GM18909 (cell line): ENCODE measurements at regions not wholly inside any gene's neighbourhood (a gene's known extent, or its start where the extent isn't known, plus 50 kb on each side); places are given as distances from the start of the nearest gene placed in this dataset.
"Not testable (repeated sequence)": the region's sequence is repeated elsewhere in the genome, so short reads cannot be mapped to it uniquely, and the experiment has no call there.

ENCODE experiments used
- ATAC-seq: cut with Tn5 transposase; IDR thresholded peaks from one replicate; pipeline ENCODE4 v1.9.1; 2021; ENCODE audit warnings: mild to moderate bottlenecking; ENCODE audit not compliant: unreplicated experiment, poor library complexity

DNA sequence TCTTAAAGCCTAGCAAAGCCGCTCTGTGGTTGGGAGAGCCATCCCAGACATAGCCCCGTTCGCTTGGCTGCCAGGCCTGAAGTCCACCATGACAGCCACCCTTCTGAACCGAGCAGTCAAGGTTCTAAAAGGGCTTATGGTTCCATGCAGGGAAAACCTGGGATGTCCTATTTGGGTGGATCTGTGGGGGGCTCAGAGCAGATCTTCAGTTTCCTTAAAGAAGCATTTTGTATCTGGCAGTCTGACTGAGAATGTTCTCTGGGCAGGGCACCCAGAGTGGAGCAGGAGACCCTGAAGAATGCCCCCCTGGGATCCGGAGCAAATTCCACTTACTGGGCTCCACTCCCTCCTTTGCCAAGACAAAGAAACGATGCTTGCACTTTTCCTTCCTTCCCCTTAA, 127.2 kb downstream of the IRX5 start:
- no peak for ATAC-seq

DNA sequence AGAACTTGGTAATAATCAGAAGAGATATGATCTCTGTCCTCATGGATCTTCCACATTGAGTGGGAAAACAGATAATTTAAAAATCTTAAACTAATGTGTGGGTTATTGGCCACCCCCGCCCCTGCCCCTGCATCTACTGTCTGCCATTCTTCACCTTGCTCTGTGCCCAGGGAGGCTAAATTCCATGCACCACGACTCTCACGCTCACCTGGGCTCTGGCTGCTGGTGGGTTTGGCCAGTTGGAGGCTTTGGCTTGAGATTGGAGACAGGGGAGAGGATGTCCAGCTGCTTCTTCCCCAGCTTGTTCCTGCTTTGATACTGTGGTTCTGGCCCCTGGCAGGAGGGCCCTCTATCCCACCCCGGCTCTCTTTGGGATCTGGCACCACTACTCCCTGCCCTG, 127.9 kb downstream of the IRX5 start:
- ATAC-seq: no peak

DNA sequence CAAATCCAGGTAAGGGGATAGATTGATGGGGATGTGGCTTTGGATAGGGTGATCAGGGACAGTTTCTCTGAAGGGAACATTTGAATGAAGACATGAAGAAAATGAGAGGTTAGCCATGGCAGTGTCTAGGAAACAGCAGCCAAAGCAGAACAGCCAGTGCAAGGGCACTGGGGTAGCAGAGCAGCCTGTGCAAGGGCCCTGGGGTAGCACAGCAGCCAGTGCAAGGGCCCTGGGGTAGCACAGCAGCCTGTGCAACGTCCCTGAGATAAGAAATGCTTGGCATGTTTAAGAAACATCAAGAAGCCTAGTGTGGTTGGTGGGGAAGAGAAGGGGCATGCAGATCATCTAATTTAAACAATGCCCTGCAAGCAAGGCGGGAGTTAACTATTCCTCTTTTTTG, 128.5 kb downstream of the IRX5 start:
- no peak for ATAC-seq

DNA sequence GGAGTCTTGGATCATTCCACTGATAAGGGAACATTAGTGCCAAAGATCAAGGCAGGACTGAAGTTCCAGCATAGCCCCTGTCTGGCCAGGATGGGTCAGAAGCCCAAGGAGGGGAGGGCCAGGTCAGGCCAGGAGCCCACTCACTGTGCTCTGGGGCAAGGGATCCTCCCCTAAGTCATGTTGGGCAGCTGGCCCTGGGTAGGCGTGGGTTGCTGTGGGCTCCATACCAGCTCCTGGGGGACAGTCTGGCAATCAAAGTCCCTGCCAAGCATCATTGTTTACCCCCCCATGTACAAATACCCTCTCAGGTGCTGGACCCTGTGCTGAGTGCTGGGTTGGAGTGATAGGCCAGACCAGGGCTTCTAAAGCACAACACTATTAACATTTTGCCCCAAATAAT, 130.5 kb downstream of the IRX5 start:
- no peak for ATAC-seq

DNA sequence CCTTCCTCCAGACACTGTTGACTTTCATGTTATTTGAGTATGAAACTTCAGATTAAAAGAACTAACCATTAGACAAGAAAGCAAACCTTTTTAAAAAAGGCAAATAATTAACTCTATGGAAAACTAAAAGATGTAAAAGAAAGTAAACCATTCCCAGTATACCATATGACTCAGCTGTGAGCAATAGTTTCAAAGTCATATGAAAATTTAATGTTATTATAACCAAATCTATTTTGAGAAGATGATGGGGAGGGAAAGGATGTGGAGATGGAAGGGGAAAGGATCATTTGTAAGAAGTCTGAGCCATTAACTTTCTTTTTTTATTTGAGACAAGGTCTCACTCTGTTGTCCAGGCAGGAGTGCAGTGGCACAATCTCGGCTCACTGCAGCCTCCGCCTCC, 131.8 kb downstream of the IRX5 start:
- ATAC-seq: no peak

DNA sequence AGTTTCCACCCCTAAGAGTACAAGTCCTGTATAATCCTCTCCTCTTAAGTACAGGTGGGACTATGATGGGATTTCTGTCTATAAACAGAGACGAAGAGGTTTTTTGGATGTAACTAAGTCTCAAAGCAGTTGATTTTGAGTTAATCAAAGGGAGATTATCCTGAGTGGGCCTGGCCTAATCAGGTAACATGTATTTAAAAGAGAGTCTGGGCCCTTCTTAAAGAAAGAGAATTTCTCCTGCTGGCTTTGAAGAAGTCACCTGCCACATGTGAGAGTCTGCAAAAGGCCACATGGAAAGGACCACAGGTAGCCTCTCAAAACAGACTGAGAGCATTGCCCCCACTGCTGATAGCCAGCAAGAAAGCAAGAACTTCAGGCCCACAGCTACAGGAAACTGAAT, 142.3 kb downstream of the IRX5 start:
- no peak for ATAC-seq

DNA sequence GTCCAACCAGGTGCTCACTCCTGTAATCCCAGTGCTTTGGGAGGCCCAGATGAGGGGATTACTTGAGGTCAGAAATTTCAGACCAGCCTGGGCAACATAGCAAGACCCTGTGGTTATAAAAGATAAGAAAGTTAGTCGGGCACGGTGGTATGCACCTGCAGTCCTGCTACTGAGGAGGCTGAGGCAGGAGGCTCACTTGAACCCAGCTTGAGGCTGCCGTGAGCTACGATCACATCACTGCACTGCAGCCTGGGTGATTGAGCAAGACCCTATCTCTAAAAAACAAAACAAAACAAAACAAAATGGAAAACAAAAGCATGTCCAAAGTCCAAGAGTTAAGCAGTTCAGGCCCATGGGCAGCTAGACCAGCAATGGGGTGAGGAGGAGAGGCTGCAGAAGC, 143.2 kb downstream of the IRX5 start:
- ATAC-seq: no peak

DNA sequence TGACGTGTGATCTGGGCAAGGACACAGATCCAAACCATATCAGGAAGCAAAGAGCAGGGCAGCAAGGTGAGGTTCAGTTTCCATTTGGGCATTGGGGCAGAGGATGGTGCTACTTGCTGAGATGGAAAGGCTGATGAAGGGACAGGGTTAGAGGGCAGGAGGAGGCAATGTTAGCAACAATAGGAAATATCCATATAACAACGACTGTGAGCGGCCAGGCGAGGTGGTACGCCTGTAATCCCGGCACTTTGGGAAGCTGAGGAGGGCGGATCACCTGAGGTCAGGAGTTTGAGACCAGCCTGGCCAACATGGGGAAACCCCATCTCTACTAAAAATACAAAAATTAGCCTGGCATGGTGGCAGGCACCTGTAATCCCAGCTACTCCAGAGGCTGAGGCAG, 144.5 kb downstream of the IRX5 start:
- not testable (repeated sequence) for ATAC-seq

DNA sequence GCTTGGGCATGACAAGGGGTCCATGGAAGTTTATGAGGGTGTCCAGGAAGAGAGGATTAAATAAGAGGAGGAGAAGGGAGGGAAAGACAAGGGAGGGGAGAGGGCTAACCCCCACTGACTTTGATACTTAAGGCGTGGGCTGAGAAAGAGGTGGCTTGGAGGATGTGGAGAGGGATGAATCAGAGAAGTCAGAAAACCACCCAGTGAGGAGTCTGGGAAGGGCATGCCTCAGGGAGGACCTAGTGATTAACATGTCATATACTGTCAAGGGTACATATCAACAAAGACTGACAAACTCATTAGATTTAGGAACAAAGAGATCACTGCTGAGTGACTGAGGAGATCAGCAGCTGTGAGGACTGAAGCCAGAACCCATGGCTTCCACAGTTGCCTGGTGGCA, 145.4 kb downstream of the IRX5 start:
- ATAC-seq: no peak

DNA sequence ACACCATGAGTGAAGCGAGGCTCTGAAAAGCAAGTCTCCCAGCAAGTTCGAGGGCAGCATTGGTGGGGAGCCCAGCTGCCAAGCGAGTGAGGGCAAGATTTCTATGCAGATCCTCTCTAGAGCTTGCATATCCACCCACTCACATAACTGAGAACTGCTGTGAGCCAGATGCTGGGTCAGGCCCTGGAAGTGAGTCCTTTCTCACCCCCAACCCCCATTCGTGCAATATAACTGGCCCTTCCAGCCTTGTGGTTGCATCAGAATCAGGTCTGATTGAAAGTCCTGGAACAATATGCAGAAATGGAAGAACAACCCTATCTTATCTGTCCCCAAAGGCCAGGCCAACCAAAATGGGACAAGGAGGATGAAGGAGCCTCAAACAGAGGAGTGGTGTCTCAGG, 146.6 kb downstream of the IRX5 start:
- no peak for ATAC-seq

DNA sequence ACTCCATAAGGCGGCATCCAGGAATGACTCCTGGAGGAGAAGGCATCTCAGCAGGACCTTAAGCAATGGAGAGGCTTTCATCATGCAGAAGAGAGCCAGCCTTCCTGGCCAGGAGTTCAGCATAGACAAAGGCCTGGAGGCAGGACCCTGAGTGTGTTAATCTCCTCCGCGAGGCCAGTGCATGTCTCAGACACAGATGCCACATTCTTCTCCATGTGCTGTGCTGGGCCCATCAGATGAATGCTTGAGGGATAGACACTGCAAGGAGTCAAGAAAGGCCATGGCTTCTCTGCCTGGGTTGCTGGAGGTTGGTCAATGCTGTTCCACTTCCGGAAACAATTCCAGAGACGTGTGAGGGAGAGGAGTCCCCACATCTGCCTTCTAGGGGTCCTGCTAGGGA, 147.5 kb downstream of the IRX5 start:
- no peak for ATAC-seq

DNA sequence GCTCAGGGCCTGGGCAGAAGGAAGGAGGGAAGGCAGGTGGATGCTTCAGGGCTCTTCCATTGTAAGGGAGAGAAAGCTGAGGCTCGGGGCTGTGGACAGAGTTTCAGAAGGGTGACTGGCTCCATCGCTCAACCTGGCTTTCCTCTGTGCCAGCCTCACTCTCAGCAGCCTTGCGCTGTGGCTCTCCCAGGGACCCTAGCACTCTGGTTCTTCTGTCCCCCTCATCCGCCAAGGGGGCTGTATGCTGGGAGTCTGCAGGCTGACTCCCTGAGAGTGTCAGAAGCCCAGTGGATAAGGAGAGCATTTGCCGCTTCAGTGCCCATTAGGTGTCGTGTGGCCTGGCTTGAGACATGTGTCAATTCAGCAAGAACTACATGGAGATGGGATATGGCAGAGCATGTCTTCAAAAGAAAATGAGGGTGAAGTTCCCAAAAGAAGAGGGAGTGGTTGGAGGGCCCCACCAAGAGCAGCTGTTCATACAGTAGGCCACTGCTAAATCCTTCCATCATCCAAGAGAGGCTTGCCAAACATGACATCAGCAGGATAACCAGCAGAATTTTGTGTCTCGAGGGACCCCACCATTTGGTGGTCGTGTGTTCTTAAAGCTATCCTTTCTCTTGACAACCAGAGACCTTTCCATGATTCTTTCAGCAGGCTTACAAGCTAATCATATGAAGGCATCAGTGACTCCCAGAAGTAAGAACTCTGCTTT, 148.2 kb downstream of the IRX5 start:
- ATAC-seq: no peak

DNA sequence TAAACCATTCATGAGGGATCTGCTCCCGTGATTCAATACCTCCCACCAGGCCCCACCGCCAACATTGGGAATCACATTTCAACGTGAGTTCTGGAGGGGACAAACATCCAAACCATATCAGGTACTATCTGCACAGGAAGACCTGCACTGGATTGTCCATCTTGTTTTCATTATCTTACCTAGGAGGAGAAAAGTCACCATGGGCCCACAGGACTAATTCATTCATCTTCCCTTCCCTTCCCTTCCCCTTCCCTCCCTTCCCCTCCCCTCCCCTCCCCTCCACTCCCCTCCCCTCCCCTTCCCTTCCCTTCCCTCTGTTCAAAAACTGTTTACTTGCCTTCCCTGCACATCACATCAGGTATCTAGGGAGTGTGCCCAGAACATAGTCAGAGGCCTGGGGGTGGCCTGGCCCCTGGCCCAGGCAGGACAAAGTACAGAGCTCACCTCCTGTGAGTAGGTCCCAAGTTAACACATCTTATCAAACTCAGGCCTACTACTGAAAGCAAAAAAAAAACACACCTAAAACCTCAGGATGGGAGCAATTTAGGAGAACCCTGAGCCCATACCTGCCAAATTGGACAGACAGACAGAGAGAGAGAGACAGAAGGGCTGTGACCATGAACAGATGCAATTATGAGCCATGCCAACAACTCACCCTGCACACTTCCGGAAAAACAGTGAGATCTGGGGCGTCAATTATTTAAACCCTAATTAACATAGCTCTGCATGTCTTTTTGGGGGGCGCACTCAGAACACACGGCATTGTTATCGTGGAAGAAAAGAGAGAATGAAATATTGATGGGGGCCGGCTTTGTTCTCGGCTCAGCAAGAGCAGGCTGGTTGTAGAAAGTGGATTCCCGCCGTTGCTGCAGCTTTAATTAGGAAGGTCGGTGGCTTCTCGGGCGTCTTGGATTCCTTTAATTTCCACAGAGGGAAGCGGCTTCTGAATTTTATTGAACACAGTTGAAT, 151.2 kb downstream of the IRX5 start:
- no peak for ATAC-seq

DNA sequence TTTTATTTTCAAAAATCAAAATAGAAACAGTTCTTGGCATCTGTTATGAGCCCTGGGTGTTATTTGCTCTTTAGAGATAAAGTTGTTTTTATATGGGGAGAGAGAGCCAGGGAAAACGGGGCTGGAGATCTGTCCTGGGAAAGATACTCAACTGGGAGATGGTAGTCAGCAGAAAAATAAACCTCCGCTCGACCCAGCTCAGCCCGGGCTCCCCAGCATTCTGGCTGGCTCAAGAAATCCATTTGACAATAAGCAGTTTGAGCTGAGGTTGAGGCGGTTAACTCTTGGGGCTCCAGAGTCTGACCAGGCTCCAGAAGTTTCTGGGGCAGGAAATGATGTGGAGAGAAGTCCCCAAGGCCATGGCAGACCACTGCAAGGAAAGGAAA, 151.9 kb downstream of the IRX5 start:
- no peak for ATAC-seq

DNA sequence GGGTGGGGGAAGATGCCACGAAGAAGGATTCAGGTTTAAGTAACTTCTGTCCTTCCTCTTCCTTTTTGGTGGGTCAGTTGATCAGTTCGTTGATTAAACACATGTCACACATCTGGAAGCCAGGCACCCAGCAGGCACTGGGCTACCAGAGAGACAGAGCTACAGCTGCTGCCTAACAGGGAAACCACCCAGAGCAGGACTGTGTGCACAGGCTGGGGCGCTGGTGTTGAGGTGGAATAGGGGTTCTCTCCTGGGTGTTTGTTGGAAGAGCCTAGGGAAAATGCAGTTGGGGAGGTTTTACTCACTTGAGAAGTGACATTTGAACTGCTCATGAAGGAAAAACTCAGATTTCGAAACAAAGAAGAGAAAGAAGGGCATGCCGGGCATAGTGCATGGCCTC, 152.4 kb downstream of the IRX5 start:
- ATAC-seq: no peak

DNA sequence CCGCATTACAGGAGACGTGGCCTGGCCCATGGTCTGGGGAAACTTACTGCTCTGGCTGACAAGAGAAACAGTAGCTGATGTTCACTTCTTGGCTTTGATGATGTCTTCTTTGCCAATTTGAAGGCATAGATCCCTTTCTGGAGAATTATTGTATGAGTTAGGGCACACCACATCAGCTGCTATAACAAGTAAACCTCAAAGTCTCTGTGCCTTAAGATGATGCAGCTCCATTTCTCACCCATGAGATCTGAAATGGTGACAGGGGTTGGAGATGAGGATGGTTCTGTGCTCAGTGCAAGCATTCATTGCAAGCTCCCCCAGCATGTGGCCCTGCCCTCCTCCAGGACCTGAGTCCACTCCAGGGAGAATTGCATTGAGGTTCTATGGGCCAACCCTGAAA, 157.4 kb downstream of the IRX5 start:
- no peak for ATAC-seq

DNA sequence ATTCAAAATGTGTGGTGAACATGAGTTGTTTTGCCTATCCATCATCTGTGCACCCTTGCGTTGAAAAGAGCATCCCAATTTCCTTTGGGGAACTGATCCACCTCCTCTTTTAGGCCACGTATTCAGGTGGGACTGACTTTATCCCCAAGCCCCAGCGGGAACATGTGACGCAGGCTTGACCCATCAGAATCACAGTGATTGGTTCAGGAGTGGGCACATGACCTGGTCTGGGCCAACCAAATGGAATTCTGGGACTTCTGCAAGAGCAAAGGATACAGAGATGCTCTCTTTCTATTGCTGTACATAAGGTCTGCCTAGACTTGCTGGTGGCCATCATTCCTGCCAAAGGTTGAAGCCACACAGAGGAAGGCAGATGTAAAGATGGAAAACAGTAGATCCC, 158.9 kb downstream of the IRX5 start:
- ATAC-seq: no peak

DNA sequence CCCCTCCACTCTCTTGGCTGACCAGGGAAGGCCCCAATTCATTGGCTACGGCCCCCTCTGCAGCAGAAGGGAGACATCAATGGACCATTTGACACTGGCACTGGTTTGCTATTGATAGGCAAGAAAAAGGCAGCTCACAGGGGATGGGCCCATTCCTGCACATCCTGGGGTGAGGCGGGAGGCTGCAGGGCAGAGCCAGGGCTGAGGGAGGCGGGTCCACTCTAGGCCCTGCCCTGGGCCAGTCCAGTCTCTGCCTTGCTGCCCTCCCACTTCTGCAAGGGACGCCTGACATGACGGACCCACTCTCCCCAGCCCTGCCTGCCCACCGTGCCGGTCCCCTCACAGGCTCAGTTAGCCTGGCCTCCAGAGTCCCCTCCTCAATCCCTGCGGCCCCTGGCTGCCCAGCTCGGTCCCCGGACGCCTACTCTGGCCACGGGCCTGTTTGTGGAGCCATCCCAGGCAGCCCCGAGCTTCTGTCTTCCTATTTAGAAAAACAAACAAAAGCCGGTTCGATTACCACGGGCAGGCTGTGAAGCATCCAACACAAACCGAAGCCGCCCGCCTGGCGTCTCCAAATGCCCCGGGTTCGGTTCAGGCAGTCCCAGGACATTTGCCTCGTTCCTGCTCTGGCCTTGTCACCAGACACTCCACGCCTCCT, 160.7 kb downstream of the IRX5 start:
- no peak for ATAC-seq

DNA sequence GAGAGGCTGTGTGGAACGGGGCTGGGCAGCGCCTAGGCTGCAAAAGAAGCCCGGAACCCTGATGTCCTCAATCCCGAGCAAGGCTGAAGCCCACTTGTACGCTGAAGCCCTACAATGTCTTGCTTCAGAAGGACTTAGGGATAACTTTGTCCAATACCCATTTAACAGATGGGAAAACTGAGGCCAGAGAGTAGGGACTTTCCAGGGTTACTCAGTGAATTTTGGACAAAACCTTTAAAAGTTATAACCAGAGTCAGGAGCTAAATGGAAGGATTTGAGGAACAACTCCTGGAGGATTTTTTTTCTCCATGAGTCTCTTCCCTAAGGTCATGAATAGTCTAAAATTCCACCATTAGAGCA, 161.2 kb downstream of the IRX5 start:
- ATAC-seq: no peak

DNA sequence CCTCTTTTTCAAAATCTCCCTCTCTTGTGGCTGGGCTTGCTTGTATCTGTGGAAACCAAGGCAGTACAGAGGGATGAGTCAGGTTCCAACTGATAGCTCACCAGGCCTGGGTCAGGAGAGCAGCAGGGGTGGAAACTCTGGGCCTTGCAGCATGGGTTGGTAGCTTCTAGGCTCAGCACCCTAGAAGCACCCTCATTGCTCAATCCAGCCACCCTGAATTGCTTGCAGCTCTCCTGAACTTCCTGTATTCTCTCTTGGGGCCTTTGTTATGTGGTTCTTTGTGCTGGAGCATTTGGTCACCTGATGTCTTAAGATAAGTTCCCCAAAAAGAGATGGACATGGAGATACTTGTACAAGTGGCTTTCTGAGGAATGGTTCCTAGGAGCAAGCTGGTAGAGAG, 169.4 kb downstream of the IRX5 start:
- no peak for ATAC-seq

DNA sequence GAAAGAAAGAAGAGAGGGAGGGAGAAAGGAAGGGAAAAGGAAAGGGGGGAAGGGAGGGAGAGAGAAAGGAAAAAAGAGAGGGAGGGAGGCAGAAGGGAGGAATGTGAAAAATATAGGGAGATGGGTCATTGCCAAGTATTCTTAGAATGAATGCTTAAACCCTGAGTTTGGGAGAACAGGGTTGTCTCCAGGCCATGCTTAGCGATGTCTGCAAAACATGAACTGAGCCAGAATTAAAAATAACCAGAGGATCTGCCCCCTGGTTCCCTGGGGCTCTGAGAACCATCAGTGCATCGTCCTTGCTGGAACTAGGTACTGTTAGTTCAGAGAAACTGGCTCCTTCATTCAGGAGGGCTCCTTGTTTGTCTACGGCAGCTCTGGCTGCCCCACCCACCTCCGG, 170.4 kb downstream of the IRX5 start:
- no peak for ATAC-seq
